NCI-H446 (cell line): ENCODE measurements at regions not wholly inside any gene's neighbourhood (a gene's known extent, or its start where the extent isn't known, plus 50 kb on each side); places are given as distances from the start of the nearest gene placed in this dataset.

Experiments used
- DNase-seq, 2 experiments: peaks; one replicate each; lab custom pipeline; 2025; lab: John Stamatoyannopoulos, UW

DNA sequence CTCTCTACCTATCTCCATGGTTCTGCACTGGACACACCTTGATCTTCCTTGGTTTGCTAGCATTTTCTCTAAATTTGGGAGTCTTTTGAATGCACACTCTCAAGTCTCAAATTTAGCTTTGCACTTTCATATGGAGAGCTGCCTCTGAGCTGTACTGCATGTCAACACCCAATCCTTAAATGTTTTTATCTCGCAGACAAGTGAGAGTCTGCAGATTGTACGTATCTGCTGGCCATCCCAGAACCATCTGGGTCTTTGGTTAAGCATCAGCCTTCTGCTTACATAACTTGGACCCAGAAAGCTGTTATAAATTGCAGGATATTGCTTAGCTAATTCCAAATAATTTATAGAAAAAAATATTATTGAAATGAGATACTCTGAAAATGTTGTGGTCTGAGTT is 111.4 kb upstream of the GRAMD2B start:
- no peak for DNase-seq

DNA sequence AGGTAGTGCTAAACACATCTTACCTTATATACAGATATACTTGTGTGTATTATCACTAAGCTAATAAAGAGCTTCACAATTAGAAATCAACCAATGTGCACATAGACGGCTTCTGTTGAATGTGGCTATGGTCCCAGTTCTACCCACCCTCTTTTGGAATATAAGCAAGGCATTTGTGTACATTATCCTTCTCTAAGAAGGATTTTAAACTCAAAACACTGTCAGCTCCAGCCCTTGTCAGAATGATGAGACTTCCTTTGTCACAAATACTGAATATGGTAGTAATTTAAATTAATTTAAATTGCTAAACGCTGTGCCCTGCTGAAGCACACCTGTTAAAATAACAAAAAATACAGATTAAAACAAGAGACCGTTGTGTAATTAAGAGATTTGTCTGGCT is 107.9 kb upstream of the GRAMD2B start:
- no peak for DNase-seq

DNA sequence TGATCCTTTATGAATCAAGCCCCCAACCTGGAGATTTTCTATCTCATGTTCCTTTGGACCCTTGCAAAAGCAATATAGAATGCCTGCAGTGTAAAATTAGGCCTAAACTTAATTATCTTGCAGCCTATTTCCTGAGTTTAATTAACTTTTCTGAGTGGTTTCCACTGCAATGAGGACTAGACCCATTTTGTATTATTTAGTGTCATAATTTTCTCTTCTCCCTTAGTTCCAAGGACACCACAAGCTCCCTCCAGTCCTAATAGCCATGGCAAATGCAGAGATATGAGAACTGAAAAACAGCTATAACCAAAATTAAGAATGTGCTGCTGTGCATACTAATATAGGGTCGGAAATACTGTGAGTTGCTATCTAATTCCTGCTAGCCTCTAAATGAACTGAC is 90.9 kb upstream of the GRAMD2B start:
- no peak for DNase-seq

DNA sequence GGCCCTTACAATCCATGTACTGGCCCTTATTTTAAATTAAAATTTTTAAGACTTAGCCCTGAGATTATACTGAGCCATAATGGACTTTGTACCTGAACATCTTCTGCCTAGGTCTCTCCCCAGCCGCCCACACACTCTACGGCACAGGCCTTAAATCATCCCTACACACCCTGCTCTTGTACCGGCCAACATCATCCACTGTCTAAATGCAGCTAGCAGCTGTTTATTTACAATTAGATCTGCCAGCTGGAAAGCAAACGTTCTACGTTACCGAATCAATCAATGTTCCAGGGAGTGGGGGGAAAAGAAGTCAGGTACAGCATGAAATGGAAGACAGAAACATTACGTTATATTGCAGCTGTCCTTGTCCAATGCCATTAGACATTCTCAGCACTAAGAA is 88.4 kb upstream of the GRAMD2B start:
- no peak for DNase-seq

DNA sequence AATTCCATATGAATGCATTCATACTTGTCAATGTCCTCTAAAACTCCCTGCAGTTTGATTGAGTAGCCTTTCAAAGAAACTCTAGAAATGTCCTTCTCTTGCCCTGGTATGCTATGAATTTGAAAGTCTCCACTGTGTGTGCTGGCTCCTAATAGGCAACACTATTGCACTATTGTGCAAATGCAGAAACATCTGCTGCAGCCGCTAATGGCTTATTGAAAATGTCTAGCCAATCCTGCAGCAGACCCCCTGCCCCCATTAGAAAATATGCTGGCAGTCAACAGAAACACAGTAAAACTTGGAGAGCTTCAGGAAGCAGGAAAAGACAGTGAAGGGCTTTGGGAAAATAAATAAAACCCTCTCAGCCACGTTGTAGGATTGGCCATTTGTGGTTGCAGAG is 87.3 kb upstream of the GRAMD2B start:
- DNase-seq: no peak

DNA sequence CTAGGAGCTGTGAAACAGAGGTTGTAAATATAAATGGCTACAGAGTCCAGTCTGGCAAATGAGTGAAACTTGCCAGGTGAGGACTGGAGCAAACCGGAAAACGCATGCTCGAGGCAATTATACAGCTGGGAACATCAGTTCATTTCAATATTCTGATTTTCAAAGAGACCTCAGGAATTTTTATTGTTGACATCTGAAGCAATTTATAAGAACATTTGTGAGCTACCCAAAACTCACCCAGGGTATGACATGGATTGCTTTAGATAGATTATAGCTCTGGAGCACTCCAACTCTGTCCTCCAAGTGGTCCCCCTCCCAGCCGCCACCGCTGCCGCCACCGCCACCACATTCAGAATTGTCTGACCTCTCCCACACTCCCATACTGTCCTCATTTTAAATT is 84.6 kb upstream of the GRAMD2B start:
- no peak for DNase-seq

DNA sequence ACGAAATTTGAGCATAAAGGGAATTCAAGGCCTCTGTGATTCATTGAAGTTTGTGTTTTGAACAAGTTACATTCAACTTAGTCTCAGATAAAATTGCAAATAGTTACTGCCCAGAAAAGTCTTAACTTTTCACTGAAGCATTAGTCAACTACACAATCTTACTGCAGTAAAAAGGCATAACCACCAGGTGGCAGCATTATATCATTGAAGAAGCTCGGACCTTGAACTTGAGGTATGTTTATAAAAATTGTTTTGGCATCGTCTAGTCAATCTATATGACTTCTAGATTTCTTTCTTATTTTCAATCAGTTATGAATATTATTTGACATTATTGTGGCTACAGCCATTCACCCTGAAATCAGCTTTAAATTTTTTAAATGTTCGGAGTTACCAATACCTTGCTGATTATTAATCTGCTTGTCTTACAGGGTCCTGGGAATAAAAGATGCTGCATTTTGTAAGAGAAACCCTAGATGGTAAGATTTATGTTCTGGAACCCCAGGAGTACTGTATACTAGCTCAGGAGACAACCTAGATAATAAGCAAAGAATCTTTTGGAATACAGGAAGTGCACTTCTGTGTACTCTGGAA is 83.9 kb upstream of the GRAMD2B start:
- peak; percentile 40 to 68 for DNase-seq

DNA sequence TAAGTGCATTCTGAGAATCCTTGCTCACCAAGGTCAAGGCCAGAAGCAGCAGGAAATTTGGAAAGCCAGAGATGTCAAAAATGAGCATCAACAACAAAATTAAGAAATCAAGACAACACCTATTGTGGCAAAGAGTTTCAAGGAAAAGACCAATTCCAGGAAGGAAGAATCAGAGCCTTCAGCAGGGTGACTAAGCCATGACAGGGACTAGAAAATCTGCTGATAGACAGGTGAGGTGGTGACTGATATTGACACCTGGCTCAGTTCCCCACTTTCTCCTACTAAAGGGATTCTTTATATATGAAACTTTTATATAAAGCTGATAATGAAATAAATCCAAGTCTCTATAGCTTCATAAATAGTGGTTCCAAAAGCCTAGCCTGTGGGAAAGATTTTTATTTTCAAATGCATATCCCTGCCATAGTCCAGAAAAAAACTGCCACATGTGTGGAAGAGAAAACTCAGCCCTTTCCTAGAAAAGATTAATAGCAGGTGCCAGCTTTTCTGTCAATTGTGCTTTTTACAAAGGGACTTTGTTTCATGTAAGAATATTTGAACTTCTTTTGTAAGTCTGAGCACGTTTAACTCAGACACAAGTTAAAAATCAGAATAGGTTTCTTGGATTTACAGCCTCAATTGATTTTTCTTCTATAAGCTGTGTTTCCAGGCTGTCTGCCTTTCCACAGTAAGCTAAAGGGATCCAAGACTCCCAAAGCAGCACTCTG is 81.1 kb upstream of the GRAMD2B start:
- DNase-seq: no peak

DNA sequence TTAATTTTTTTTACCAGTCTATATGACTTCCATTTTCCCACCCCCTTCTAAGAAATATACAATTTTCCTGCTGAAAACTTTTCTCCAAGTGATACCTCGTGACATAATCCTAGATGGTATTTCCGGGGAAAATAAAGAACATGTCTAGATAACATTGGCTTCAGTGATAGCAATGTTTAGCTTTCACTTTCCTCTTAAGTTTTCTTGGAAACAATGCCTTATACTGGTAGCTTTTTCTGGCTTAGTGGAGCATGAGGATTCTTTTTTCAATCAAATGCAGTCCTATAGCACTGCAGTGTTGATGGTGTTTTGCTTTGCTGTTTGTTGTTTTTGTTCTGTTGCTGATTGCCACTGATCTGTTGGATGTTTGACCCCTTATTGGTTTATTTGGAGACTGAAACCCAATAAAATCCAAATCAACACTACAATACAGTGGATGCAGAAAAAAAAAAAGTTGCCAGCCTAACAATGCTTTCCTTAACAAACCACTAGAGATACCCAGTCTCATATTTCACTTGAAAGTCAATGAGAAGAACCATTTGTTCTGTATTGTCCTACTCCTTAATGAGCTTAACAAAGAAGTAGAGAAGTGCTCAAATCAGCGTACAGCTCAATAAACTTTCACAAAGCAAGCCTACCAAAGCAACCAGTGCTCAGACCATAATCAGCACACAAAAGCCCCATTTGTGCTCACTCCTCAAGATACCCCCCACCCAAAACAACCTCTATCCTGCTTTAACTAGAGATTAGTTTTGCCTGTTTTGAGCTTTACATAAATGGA is 74.2 kb upstream of the GRAMD2B start:
- DNase-seq: no peak

DNA sequence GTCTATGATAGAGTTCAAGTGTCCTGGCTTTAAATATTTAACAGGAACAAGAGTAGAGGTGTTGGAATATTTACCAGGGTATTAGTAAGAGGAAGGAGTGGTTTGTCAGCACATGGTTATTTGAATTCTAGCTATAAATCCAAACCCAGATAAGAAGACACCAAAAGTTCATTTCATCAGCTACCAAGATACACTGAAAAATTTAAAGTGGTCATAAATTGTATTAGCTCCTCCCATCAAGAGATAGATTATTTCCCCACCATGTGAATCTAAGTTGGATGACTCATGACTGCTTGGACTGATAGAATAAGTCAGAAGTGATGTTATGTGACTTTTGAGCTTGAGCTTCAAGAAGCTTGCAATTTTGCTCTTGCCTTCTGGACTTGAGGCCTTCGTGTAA is 72.1 kb upstream of the GRAMD2B start:
- no peak for DNase-seq

DNA sequence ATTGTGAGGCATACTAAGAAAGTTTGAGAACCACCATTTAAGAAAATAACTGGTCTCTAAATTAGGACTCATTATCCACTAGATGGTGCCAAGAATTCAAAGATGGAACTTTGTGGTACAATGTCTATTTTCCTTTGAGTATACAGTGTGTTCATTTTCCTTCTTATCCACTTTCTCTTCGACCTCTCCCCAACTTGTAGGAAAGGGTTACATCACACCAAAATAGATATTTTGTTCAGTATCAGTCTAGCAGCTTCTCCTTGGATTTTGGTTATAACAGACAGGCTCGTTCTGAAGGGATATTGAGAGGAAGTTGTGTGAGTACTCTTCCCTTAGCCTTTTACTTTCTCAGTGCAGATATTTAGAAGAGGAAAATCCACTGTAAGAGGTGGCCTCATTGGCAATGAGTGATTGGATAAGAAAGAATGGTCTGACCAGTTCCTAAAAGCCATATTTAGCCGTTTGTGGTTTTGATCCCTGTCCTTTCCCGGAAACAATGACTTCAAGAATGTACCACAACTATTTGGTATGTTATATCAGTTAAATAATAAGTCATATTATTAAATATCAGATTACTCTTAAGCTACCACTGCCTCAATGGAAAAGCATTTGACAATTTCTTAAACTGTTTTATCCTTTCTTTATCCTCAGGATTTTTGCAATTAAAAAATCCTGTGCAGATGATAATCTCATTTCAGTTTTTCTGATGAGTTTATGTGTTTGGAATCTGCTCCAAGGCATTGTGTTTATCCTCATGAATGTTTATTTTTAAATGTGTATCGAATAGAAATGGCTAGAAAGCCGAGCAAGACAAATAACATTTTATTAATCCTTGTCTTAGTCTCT is 69.0 kb upstream of the GRAMD2B start:
- DNase-seq: peak in 1 of 2 experiments; percentile 16

DNA sequence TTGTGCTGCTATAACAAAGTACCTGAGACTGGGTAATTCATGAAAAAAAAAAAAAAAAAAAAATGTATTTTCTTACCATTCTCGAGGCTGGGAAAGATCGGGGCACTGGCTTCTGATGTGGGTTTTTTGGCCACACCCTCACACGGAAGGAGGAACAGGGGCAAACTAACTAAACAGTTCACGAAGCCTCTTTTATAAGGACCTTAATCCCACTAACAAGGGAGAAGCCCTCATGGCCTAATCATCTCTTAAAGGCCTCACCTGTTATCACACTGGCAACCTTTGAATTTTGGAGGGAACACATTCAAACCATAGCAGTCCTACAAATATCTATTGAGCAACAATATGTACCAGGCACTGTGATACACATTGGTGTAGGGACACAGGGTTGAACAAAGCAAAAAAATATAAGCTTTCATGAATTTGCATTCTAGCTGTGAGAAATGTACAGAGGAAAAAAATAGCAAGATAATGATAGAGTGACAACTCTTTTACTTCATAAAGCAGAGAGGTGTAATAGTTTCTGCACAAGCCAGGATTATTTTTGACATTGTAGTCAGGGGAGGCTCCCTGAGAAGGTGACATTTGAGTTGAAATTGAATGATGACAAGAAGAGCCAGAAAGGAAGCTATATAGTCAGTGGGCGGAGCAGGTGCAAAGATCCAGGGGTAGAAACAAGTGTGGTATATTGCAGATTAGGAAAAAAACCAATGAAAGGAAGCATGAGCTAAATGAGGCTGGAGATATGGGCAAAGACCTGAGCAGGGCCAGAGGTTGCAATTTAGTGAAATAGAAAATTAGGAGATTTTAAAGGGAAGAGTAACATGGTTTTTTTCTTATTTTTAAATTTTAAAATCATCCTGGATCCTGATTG is 68.1 kb upstream of the GRAMD2B start:
- no peak for DNase-seq

DNA sequence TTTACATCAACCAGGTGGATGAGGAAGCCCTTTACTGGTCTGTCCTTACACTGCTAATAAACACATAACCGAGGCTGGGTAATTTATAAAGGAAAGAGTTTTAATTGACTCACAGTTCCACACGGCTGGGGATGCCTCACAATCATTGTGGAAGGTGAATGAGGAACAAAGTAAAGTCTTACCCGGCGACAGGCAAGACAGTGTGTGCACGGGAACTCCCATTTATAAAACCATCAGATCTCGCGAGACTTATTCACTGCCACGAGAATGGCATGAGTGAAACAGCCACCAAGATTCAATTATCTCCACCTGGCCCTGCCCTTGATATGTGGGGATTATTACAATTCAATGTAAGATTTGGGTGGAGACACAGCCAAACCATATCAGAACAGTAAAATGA is 67.3 kb upstream of the GRAMD2B start:
- no peak for DNase-seq

DNA sequence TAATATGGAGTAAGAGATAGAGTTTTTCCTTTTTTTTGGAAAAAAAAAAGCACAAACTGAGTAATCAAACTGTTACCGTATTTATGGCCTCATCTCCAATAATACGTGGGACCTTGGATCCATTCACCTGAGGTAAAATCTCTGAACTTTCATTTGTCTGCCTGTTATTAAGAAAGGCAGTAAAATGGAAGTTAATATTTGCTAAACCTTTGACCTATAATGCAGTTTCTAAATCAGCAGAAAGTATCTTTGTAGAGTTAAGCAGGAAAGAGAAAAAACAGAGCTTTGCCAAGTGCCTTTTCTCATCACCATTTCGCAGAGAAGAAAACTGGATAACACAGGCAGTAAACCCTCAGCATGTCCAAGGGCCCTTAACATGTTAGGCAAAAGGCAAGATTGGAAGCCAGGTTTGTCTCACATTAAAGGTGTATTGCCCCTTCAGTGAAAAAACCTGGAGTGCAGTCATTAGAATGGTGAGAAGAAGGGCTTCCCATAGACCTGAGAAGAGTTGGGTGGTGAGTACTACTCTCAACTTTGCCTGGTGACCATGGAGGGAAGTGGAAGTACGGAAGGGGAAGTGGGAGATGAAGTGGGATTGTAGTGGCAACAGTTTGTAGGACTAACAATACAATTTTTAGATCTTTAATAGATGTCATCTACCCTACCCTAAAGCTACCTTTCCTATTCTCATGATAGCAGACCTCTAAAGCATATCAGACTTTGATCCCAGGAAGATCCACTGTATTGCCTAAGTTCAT is 65.4 kb upstream of the GRAMD2B start:
- DNase-seq: no peak

DNA sequence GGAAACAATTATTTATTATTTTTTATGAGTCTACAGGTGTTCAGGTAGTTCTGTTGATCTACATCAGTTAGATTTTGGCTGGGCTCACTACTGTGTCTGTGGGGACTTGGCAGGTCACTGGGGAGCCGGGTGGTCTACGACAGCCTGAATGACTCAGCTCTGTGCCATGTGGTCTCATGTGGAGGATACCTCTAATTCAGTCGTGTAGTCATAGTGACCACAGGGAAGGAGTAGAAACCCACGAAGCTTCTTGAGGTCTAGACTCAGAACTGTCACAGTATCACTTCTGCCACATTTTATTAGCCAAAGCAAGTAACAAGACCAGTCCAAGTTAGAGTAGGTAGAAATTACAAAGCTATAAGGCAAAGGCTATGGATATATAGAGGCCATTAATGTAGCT is 64.7 kb upstream of the GRAMD2B start:
- no peak for DNase-seq

DNA sequence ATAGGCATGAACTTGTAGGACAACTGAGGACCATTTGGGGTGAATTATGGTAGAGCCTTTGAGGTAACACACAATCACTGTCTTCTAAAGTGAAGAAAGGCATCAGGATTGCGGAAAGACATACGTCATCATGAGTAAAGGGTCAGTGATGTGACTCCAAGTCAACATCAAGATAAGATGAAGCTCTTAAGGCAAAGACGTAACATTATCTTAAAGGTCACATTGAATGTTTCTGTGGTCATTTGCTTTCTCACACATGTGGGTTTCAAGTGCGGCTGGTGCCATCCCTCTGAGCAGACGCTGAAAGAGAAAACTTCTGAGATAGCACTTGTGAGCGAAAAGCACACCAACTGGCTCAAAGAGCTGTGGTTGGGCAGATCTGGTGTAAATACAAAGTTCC is 63.3 kb upstream of the GRAMD2B start:
- no peak for DNase-seq

DNA sequence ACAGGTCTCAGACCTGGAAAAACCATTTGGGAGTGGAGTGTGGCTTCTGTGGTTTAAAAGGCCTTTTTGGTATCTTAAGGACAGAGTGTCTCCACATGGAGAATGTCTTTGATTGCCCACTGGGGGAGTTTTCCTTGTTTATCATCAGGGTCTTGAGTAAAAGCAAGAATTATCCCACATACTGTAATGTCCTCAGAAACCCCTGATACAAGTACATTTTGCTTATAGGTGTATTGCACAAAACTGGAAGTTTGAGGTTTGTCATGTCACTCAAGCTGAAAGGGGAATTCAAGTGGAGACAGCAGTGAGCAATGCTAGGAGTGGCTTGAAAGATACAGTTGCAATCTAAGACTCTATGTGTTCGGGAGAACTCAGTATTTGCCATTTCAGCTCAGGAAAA is 62.7 kb upstream of the GRAMD2B start:
- DNase-seq: no peak

DNA sequence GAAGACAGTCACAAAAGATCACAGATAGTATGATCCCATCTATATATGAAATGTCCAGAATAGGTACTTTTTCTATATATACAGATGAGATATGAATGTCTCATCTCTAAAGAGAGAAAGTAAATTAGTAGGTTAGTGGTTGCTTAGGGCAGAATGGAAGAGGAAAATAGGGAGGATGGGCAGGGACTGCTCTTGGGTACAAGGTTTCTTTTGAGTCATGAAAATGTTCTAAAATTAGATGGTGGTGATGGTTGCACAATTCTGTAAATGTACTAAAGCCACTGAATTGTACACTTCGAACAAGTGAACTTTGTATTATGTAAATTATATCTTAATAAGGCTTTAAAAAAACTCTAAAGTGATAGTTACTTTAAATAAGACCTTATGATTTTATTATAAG is 59.6 kb upstream of the GRAMD2B start:
- no peak for DNase-seq

DNA sequence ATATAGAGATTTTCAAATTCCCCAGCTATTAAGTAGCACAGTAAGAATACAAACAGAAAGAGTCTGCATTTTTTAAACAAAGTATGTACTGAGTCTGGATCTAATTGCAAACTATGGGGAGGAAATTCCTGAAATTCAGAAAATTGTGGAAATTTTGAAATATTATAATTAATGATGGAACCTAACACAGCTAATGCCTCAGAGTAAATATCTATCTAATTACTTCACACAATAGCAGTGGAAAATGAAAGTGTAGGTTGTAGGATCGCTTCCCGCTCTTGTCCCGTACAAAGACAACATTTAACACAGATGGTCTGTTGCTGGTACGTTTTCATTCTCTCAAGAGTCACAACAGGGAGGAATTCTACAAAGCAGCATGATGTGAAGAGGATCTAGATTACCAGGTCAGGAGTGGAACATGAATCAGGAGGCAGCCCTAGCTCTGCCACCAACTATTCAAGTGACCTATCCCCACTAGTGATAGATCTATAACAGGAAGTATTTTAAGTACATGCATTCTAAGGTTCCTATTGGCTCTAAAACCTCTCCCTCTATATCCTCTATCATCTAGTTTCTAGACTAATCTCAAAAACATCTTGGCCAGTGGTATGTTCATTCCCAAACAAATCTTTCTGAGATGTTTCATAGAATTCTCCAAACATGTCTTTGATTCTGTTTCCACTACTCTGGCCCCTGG is 58.9 kb upstream of the GRAMD2B start:
- DNase-seq: no peak
